GM23338 (cell line): ENCODE measurements at regions not wholly inside any gene's neighbourhood (a gene's known extent, or its start where the extent isn't known, plus 50 kb on each side); places are given as distances from the start of the nearest gene placed in this dataset.

Experiments
- ATAC-seq: fragments of 200-7000 bp; cut with Tn5 transposase; 3 replicates; pipeline ENCODE4 v1.9.1; 2020
- DNase-seq: peaks from one replicate; pipeline ENCODE4 v3.0.0-alpha.2; 2015; ENCODE audit warnings: low spot score
- H2AFZ ChIP-seq: fragments of 200-600 bp; sonication (generic); 2 replicates; pipeline ENCODE4 v1.8.0; 2016; ENCODE audit warnings: antibody characterized with exemption, mild to moderate bottlenecking, moderate library complexity
- H3F3A ChIP-seq: fragments of 200-600 bp; sonication (generic); replicated peaks from 2 replicates; pipeline ENCODE4 v1.8.0; 2017; ENCODE audit warnings: antibody characterized with exemption, mixed run types, low read depth
- H3K27ac ChIP-seq: fragments of 200-600 bp; sonication (generic); 2 replicates; pipeline ENCODE4 v1.6.1; 2016; ENCODE audit warnings: low read depth
- H3K27me3 ChIP-seq: fragments of 200-600 bp; sonication (generic); 2 replicates; pipeline ENCODE4 v1.8.0; 2016; ENCODE audit warnings: mild to moderate bottlenecking, mixed run types, moderate library complexity; ENCODE audit not compliant: insufficient read depth
- H3K36me3 ChIP-seq: fragments of 200-600 bp; sonication (generic); 2 replicates; pipeline ENCODE4 v1.8.0; 2016; ENCODE audit warnings: mild to moderate bottlenecking; ENCODE audit not compliant: insufficient read depth
- H3K4me1 ChIP-seq: fragments of 200-600 bp; sonication (generic); 2 replicates; pipeline ENCODE4 v1.8.0; 2016; ENCODE audit warnings: mild to moderate bottlenecking, moderate library complexity; ENCODE audit not compliant: insufficient read depth
- H3K4me2 ChIP-seq: fragments of 200-600 bp; sonication (generic); 2 replicates; pipeline ENCODE4 v1.7.1; 2017; ENCODE audit warnings: mixed run types
- H3K4me3 ChIP-seq: fragments of 200-600 bp; sonication (generic); 2 replicates; pipeline ENCODE4 v1.6.1; 2016; ENCODE audit warnings: mixed run types
- H3K79me2 ChIP-seq: fragments of 200-600 bp; sonication (generic); replicated peaks from 2 replicates; pipeline ENCODE4 v1.8.0; 2017; ENCODE audit warnings: mild to moderate bottlenecking; ENCODE audit not compliant: insufficient read depth
- H3K9me2 ChIP-seq: fragments of 200-600 bp; sonication (generic); 2 replicates; pipeline ENCODE4 v1.8.0; 2017; ENCODE audit not compliant: insufficient read depth
- H4K20me1 ChIP-seq: fragments of 200-600 bp; sonication (generic); replicated peaks from 2 replicates; pipeline ENCODE4 v1.8.0; 2017; ENCODE audit warnings: mild to moderate bottlenecking; ENCODE audit not compliant: insufficient read depth
- H3K27ac Mint-ChIP-seq: 2 replicates; pipeline ENCODE4 v1.8.0; 2020; ENCODE audit warnings: inconsistent platforms, mild to moderate bottlenecking, moderate library complexity, mixed read lengths
- H3K27me3 Mint-ChIP-seq: 3 replicates; pipeline ENCODE4 v1.8.0; 2022; ENCODE audit warnings: low read depth, mild to moderate bottlenecking, moderate library complexity, mixed read lengths, inconsistent platforms; ENCODE audit not compliant: insufficient read depth, poor library complexity
- H3K36me3 Mint-ChIP-seq: 3 replicates; pipeline ENCODE4 v1.8.0; 2021; ENCODE audit warnings: low read depth, mild to moderate bottlenecking, inconsistent platforms, moderate library complexity, mixed read lengths
- H3K4me1 Mint-ChIP-seq: 3 replicates; pipeline ENCODE4 v1.8.0; 2020; ENCODE audit warnings: mild to moderate bottlenecking, inconsistent platforms, mixed read lengths
- H3K4me3 Mint-ChIP-seq: 3 replicates; pipeline ENCODE4 v1.8.0; 2021; ENCODE audit warnings: moderate library complexity, mild to moderate bottlenecking, inconsistent platforms, mixed read lengths
- H3K9me3 Mint-ChIP-seq: 3 replicates; pipeline ENCODE4 v1.8.0; 2020; ENCODE audit warnings: moderate library complexity, mild to moderate bottlenecking, inconsistent platforms, mixed read lengths
- CTCF ChIP-seq, 2 experiments: fragments of 200-600 bp in 1 of 2; sonication (generic) in 1 of 2; conservative IDR thresholded peaks; 2 replicates each; pipeline versions ENCODE4 v1.5.1 to v1.6.1; 2016 to 2017; ENCODE audit warnings: antibody characterized with exemption in 2 of 2, low read depth in 2 of 2, mild to moderate bottlenecking in 2 of 2, moderate library complexity in 1 of 2
- ETS1 ChIP-seq: IDR thresholded peaks from 2 replicates; pipeline ENCODE4 v1.6.1; 2016; ENCODE audit warnings: antibody characterized with exemption
- EZH2 ChIP-seq: fragments of 200-600 bp; sonication (generic); IDR thresholded peaks from one replicate; pipeline ENCODE4 v1.8.0; 2017; ENCODE audit warnings: antibody characterized with exemption, mild to moderate bottlenecking, low read depth; ENCODE audit not compliant: unreplicated experiment
- EZH2phosphoT487 ChIP-seq: fragments of 200-600 bp; sonication (generic); IDR thresholded peaks from one replicate; pipeline ENCODE4 v1.8.1; 2018; ENCODE audit warnings: antibody characterized with exemption; ENCODE audit not compliant: unreplicated experiment
- NANOG ChIP-seq: IDR thresholded peaks from 2 replicates; pipeline ENCODE4 v1.6.1; 2016; ENCODE audit warnings: antibody characterized with exemption, borderline replicate concordance
- POLR2AphosphoS5 ChIP-seq: IDR thresholded peaks from 2 replicates; pipeline ENCODE4 v1.6.1; 2016; ENCODE audit warnings: antibody characterized with exemption, low read depth
- STAT1 ChIP-seq: IDR thresholded peaks from one replicate; pipeline ENCODE4 v1.6.1; 2016; ENCODE audit warnings: antibody characterized with exemption; ENCODE audit not compliant: unreplicated experiment
- ZNF114 ChIP-seq: fragments of 250-450 bp; sonication (Bioruptor Pico); IDR thresholded peaks from 2 replicates; pipeline ENCODE4 v1.5.0; 2020; ENCODE audit warnings: mild to moderate bottlenecking, moderate library complexity
- ZNF331 ChIP-seq: fragments of 250-450 bp; sonication (Bioruptor Pico); IDR thresholded peaks from 2 replicates; pipeline ENCODE4 v1.5.0; 2020; ENCODE audit warnings: low read depth, mild to moderate bottlenecking, moderate library complexity
- ZNF462 ChIP-seq: fragments of 250-450 bp; sonication (Bioruptor Pico); IDR thresholded peaks from 2 replicates; pipeline ENCODE4 v1.5.0; 2020; ENCODE audit warnings: mild to moderate bottlenecking, moderate library complexity

GRCh38 chr15:62264196-62264595, 99.1 kb upstream of the C2CD4B start:
- no peaks in the 10 kb centered on the region for H3K4me1 Mint-ChIP-seq
- no peaks in the 10 kb centered on the region for H3K9me2 ChIP-seq
- TF ChIP-seq EZH2phosphoT487, result no peak
- TF ChIP-seq NANOG, result no peak
- TF ChIP-seq EZH2, result no peak
- TF ChIP-seq ZNF114 (CRISPR knock-in tag), result no peak
- TF ChIP-seq ZNF331 (CRISPR knock-in tag), result no peak
- TF ChIP-seq ETS1, result no peak
- TF ChIP-seq ZNF462, result no peak
- TF ChIP-seq CTCF (conservative IDR thresholded peaks at IDR 0.05; ENCODE audit: low read depth in 2 of 2), result no peak
- no peak for TF ChIP-seq STAT1
- no peak for TF ChIP-seq POLR2AphosphoS5
- ATAC-seq (no peak), DNase-seq (no peak)
- no peaks in the 10 kb centered on the region for H3K79me2 ChIP-seq
- H3K4me1 ChIP-seq, result no peaks in the 10 kb centered on the region
- no peaks in the 10 kb centered on the region for H3K27me3 ChIP-seq
- H3K4me3 ChIP-seq, result no peak overlapping the region
- no peak overlapping the region for H3K27ac ChIP-seq
- no peak overlapping the region for H3K4me3 Mint-ChIP-seq
- H3K9me3 Mint-ChIP-seq, result peaks cover 93% of the 10 kb centered on the region
- H3F3A ChIP-seq, result no peaks in the 10 kb centered on the region
- H3K36me3 ChIP-seq, result peaks cover 22% of the 10 kb centered on the region; the same call in 1 of the 2 replicates
- H3K36me3 Mint-ChIP-seq, result peaks cover 65% of the 10 kb centered on the region
- no peak overlapping the region for H3K4me2 ChIP-seq
- no peaks in the 10 kb centered on the region for H4K20me1 ChIP-seq
- H3K27me3 Mint-ChIP-seq, result peaks cover 8% of the 10 kb centered on the region
- H3K27ac Mint-ChIP-seq, result no peak overlapping the region
- H2AFZ ChIP-seq, result no peak overlapping the region
